MCF 10A (cell line): ENCODE measurements at regions not wholly inside any gene's neighbourhood (a gene's known extent, or its start where the extent isn't known, plus 50 kb on each side); places are given as distances from the start of the nearest gene placed in this dataset.

ENCODE experiments used
- BruUV-seq: library from RNA; stranded (reverse); fragments of 400-500 nt; replicated peaks from 2 replicates; lab custom pipeline; 2021; lab: Mats Ljungman, UMichigan
- CTCF ChIA-PET: fragments of 300-600 bp; sonication (Branson Sonifier 250); formaldehyde crosslinking; extraction: SDS; loops from one replicate; lab custom pipeline; 2021; ENCODE audit warnings: antibody characterized with exemption, inconsistent platforms; lab: Yijun Ruan, JAX
- POLR2A ChIA-PET: fragments of 300-600, 350-650 bp; sonication (Branson Sonifier 250); formaldehyde crosslinking; extraction: SDS; loops from one replicate; lab custom pipeline; 2020; ENCODE audit warnings: antibody characterized with exemption, inconsistent platforms; lab: Yijun Ruan, JAX
- DNase-seq: peaks from one replicate; pipeline ENCODE4 v3.0.0-alpha.2; 2018; ENCODE audit not compliant: unreplicated experiment
- H3K27ac Mint-ChIP-seq: one replicate; pipeline ENCODE4 v1.8.0; 2022; ENCODE audit warnings: mild to moderate bottlenecking, low read depth, mixed read lengths; ENCODE audit not compliant: unreplicated experiment
- H3K27me3 Mint-ChIP-seq: one replicate; pipeline ENCODE4 v1.8.0; 2022; ENCODE audit warnings: mixed read lengths; ENCODE audit not compliant: insufficient read depth, unreplicated experiment
- H3K36me3 Mint-ChIP-seq: one replicate; pipeline ENCODE4 v1.8.0; 2022; ENCODE audit warnings: mild to moderate bottlenecking, moderate library complexity, mixed read lengths; ENCODE audit not compliant: insufficient read depth, unreplicated experiment
- H3K4me1 Mint-ChIP-seq: one replicate; pipeline ENCODE4 v1.8.0; 2022; ENCODE audit warnings: mixed read lengths; ENCODE audit not compliant: insufficient read depth, unreplicated experiment
- H3K4me3 Mint-ChIP-seq: one replicate; pipeline ENCODE4 v1.8.0; 2022; ENCODE audit warnings: mild to moderate bottlenecking, moderate library complexity, mixed read lengths; ENCODE audit not compliant: unreplicated experiment
- H3K9me3 Mint-ChIP-seq: one replicate; pipeline ENCODE4 v1.8.0; 2022; ENCODE audit warnings: mixed read lengths; ENCODE audit not compliant: unreplicated experiment
- intact Hi-C: fragments of 100-400 bp; cut with micrococcal nuclease; formaldehyde crosslinking; loops from 2 replicates; pipeline ENCODE4 v1.14.1; 2022
- TF ChIP-seq, protein P1 (sequence below): fragments of 200-600 bp; IDR thresholded peaks from one replicate; pipeline ENCODE4 v1.8.0; 2022; ENCODE audit warnings: antibody characterized with exemption, mild to moderate bottlenecking; ENCODE audit not compliant: unreplicated experiment

DNA sequence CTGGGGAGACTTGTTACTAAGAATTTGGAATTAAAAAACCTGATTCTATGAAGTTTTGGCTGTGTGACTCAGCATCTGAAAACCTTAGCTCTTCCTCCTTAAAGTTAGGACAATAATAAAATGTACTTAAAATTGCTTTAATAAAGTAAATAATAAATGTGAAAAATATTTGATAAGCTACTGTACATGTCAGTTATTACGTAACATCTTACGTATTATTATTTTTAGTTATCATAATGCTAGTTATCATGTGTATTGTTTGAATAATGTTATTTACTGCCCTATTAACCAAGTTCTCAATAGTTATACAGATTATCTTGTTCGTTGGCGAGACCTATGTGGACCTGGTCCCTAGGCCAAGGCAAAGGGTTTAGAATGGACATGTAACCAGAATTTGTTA, 449.2 kb upstream of the ADGRL3 start:
- DNase-seq = no peak
- Mint-ChIP-seq H3K27me3 (no peaks in the 10 kb centered on the region), H3K9me3 (no peaks in the 10 kb centered on the region), H3K36me3 (no peaks in the 10 kb centered on the region), H3K27ac (no peak overlapping the region), H3K4me3 (no peak overlapping the region), H3K4me1 (no peaks in the 10 kb centered on the region)
- CTCF ChIA-PET = no interaction called here
- intact Hi-C loops = no loop called here
- POLR2A ChIA-PET = interaction anchor here (0.7 kb wide), 1 partner anchor 9 kb away, joined by 4 read pairs; no protein-coding TSS in a partner anchor
- no TSS peak for BruUV-seq
- TF ChIP-seq, protein P1, sequence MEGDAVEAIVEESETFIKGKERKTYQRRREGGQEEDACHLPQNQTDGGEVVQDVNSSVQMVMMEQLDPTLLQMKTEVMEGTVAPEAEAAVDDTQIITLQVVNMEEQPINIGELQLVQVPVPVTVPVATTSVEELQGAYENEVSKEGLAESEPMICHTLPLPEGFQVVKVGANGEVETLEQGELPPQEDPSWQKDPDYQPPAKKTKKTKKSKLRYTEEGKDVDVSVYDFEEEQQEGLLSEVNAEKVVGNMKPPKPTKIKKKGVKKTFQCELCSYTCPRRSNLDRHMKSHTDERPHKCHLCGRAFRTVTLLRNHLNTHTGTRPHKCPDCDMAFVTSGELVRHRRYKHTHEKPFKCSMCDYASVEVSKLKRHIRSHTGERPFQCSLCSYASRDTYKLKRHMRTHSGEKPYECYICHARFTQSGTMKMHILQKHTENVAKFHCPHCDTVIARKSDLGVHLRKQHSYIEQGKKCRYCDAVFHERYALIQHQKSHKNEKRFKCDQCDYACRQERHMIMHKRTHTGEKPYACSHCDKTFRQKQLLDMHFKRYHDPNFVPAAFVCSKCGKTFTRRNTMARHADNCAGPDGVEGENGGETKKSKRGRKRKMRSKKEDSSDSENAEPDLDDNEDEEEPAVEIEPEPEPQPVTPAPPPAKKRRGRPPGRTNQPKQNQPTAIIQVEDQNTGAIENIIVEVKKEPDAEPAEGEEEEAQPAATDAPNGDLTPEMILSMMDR = no peak

DNA sequence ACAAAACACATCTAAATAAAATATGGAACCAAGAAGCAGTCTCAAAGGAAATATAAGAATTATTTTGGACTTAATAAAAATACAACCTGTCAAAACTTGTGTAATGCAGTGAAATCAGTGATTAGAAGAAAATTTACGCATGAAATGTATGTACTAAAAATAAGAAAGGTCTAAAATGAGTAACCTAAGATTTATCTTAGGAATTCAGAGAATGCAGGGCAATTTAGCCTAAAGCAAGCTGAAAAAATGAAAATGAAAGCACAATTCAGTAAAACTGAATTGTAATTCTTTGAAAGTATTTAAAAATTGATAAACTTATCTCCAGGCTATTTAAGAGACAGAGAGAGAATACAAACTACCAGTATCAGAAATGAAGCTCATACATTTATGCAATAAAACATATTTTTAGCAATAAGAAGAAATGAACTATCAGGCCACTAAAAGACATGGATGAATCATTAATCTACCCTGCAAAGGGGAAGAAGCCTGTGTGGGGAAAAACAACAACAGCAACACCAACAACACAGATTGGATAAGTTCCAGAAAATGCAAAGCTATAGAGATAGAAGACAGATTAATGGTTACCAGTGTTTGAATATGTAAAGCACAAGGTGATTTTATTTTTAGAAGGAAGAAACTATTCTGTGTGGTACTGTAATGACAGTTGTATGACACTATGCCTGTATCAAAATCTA, 442.0 kb upstream of the ADGRL3 start:
- intact Hi-C loops = no loop called here
- BruUV-seq = no TSS peak
- CTCF ChIA-PET = no interaction called here
- DNase-seq = peak; percentile 13
- POLR2A ChIA-PET = no interaction called here
- H3K27ac Mint-ChIP-seq = peak overlapping the region; percentile 66
- H3K9me3 Mint-ChIP-seq = no peaks in the 10 kb centered on the region
- TF ChIP-seq, protein P1 = no peak
- no peaks in the 10 kb centered on the region for H3K36me3 Mint-ChIP-seq
- H3K27me3 Mint-ChIP-seq = no peaks in the 10 kb centered on the region
- H3K4me1 Mint-ChIP-seq = peaks cover 6% of the 10 kb centered on the region
- H3K4me3 Mint-ChIP-seq = no peak overlapping the region

DNA sequence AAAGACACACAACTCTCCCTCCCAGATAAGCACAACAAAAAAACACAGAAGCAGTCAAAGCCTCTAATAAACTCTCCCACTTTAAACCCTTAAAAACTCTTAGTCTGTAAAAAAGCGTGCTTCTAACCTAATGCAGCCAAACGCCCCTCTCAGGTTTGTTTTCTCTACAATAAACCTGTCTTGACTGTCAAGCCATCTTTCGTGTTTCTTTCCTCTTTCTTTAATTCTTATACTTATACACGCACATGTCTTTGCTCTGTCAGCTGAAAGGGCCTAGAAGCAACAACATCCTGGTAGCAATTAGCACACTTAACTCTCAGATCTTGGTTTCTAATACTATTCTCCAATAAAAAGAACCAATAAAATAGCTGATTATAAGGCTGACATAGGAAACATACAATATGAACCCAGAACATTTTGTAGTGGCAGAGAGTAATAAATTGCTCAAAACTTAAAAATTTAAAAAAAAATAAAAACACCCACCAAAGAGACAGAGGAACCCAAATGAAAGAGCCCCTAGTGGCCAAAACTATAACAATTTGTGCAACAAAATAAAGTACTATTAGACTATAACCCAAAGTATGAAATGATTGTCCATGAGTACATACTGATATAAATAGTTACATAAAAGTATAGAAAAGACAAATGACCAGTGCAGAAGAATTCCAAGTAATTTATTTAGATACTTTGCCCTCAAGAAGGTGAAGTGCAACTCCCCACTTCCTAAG, 440.4 kb upstream of the ADGRL3 start:
- POLR2A ChIA-PET = interaction anchor here (0.6 kb wide), 1 partner anchor 153 kb away, joined by 4 read pairs; no protein-coding TSS in a partner anchor
- H3K4me3 Mint-ChIP-seq = no peak overlapping the region
- DNase-seq = no peak
- H3K9me3 Mint-ChIP-seq = no peaks in the 10 kb centered on the region
- intact Hi-C loops = no loop called here
- H3K4me1 Mint-ChIP-seq = peaks cover 6% of the 10 kb centered on the region
- CTCF ChIA-PET = interaction anchor here (0.6 to 0.7 kb wide), 4 partner anchors 21 to 1878 kb away, joined by 3 read pairs; no protein-coding TSS in a partner anchor
- no TSS peak for BruUV-seq
- H3K27ac Mint-ChIP-seq = no peak overlapping the region
- TF ChIP-seq, protein P1 = peak; percentile 32
- no peaks in the 10 kb centered on the region for H3K27me3 Mint-ChIP-seq
- H3K36me3 Mint-ChIP-seq = no peaks in the 10 kb centered on the region

DNA sequence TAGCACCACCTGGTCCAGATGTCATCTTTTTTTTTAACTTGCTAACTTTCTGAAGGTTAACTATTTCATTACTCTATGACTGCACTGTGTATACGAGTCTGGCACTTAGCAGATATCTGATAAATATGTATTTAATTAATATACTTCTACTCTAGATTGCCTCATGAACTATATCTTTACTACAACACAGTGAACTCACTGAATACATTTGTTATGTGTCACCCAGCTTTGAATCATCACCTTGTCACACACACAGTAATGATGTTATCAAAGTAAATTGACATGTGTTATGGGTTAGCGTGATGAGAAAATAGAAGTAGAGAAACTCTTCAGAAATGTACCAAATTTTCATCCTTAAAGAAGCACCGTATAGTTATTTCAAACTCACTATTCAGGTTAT, 419.3 kb upstream of the ADGRL3 start:
- Mint-ChIP-seq H3K27me3 (no peaks in the 10 kb centered on the region), H3K36me3 (no peaks in the 10 kb centered on the region), H3K9me3 (peaks cover 7% of the 10 kb centered on the region), H3K4me3 (no peak overlapping the region), H3K27ac (no peak overlapping the region), H3K4me1 (no peaks in the 10 kb centered on the region)
- DNase-seq = no peak
- BruUV-seq = no TSS peak
- intact Hi-C loops = no loop called here
- TF ChIP-seq, protein P1 = no peak
- ChIA-PET POLR2A (no interaction called here), CTCF (no interaction called here)
